NT2/D1 (cell line): ENCODE measurements at regions not wholly inside any gene's neighbourhood (a gene's known extent, or its start where the extent isn't known, plus 50 kb on each side); places are given as distances from the start of the nearest gene placed in this dataset.

ENCODE experiments used
- DNase-seq: peaks from one replicate; pipeline ENCODE4 v3.0.0-alpha.2; 2011; ENCODE audit warnings: low read depth, low spot score
- H3K27me3 ChIP-seq: 2 replicates; pipeline ENCODE4 v1.6.0; 2011; ENCODE audit warnings: mild to moderate bottlenecking; ENCODE audit not compliant: insufficient read length, insufficient read depth
- H3K36me3 ChIP-seq: 2 replicates; pipeline ENCODE4 v1.6.1; 2011; ENCODE audit warnings: mild to moderate bottlenecking, low read length, mixed read lengths; ENCODE audit not compliant: insufficient read depth, insufficient read length
- H3K4me1 ChIP-seq: 2 replicates; pipeline ENCODE4 v1.5.1; 2011; ENCODE audit not compliant: insufficient read depth, insufficient read length
- H3K4me3 ChIP-seq: 2 replicates; pipeline ENCODE4 v1.5.1; 2011; ENCODE audit warnings: low read depth; ENCODE audit not compliant: insufficient read length
- H3K9ac ChIP-seq: 2 replicates; pipeline ENCODE4 v1.6.0; 2011; ENCODE audit warnings: low read depth; ENCODE audit not compliant: insufficient read length
- H3K9me3 ChIP-seq: 2 replicates; pipeline ENCODE4 v1.5.1; 2011; ENCODE audit warnings: mild to moderate bottlenecking, low read length; ENCODE audit not compliant: insufficient read depth
- SUZ12 ChIP-seq: IDR thresholded peaks from 2 replicates; pipeline ENCODE4 v1.6.1; 2011; ENCODE audit not compliant: insufficient read length, insufficient read depth; ENCODE audit errors: extremely low read depth
- YY1 ChIP-seq: IDR thresholded peaks from 2 replicates; pipeline ENCODE4 v1.6.1; 2011; ENCODE audit not compliant: insufficient read length, insufficient read depth
- ZNF274 ChIP-seq: IDR thresholded peaks from 2 replicates; pipeline ENCODE4 v1.6.1; 2011; ENCODE audit warnings: mild to moderate bottlenecking, low read depth, low read length

DNA sequence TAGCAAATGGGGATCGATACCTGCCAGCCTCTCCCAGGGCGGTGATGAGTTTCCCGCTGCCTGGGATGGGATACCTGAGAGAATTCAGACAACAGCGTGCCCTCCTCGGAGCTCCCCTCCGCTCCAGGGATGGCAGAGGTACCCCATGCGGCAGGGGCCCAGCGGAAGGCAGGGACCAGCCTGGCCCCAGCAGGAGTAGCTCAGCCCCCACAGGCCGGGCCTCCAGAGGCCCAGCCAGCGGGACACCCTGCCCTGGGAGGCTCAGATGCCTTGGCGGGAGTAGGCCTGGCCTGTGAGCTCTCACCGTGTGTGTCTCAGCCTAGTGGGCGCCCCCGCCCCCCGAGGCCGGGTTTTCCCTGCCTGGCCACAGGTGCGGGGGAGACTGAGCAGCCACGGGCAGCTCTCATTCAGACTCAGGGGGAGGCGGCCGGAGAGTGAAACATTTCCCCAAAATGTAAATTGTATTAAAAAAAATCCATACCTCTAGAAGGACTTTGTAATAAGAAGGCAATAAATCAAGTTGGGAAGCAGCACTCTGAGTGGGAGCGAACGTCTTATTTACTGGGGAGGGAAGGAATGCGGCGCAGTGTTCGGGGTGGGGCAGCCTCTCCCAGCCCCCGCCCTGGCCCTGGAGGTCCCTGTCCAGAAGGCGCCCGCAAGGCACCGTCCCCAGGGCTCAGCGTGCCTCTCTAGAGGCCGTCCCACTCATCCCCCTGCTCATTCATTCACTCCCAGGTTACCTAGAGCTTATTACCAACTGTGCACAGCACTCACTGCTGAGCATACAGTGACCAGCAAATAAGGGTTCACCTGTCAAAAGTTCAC, 888.0 kb downstream of the BRD1 start:
- no peak for TF ChIP-seq ZNF274
- TF ChIP-seq SUZ12 = no peak
- TF ChIP-seq YY1 = no peak
- no peaks in the 10 kb centered on the region for H3K27me3 ChIP-seq
- peaks cover 5% of the 10 kb centered on the region for H3K9me3 ChIP-seq
- DNase-seq = no peak
- H3K9ac ChIP-seq = no peak overlapping the region
- no peaks in the 10 kb centered on the region for H3K36me3 ChIP-seq
- H3K4me1 ChIP-seq = peaks cover 5% of the 10 kb centered on the region
- no peak overlapping the region for H3K4me3 ChIP-seq

DNA sequence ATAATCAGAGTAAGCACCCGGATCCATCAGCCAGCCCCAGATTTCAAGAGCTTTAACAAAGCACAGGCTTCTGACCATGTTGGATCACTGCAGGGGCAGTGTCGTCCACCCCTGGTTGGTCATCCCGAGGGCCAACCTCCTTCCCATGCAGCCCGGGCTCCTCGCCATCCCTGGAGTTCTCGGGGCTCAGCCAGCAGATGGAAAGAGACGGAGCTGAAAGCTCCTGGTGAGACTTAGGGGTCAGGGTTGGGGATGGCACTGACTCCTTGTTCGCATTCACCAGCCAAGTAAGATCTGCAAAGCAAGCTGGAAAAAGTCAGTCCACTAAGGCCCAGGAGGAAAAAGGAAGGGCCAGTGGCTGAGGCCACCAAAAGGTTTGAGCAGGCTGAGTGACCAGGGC, 888.9 kb downstream of the BRD1 start:
- no peak for TF ChIP-seq ZNF274
- TF ChIP-seq YY1 = no peak
- no peak for TF ChIP-seq SUZ12
- Histone ChIP-seq H3K27me3 (no peaks in the 10 kb centered on the region), H3K36me3 (no peaks in the 10 kb centered on the region), H3K9ac (no peak overlapping the region), H3K9me3 (peaks cover 13% of the 10 kb centered on the region), H3K4me3 (no peak overlapping the region), H3K4me1 (peaks cover 5% of the 10 kb centered on the region)
- no peak for DNase-seq

DNA sequence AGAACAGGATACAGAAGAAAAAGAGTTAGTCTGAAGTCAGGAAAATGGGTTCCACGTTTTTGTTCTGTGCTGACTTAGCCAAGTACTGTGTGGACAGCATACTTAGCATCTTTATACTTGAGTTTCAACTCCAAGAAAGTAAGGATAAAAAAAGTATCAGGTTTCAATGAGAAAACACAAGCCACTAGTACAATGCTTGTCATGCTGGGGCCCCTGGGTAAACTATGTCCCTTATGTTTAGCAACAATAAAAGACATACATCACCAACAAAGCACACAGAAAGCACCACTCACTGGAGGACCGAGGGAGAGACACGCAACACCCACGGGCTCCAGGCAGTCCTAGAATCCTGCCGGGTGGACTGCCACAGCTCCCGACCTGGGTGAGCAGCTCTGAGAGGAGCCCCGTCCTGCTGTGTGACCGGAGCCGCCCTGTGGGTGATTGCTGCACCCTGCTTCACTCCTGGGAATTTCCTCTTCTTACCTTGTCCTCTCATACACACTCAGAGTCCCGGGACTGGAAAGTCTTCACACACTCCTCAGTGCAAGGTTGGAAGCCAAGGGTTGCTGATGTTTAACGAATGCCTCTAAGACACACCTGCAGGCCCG, 890.5 kb downstream of the BRD1 start:
- Histone ChIP-seq H3K4me1 (peaks cover 5% of the 10 kb centered on the region), H3K9me3 (peaks cover 13% of the 10 kb centered on the region), H3K36me3 (no peaks in the 10 kb centered on the region), H3K9ac (no peak overlapping the region), H3K4me3 (no peak overlapping the region), H3K27me3 (no peaks in the 10 kb centered on the region)
- DNase-seq = no peak
- TF ChIP-seq YY1 (no peak), ZNF274 (no peak), SUZ12 (no peak)

DNA sequence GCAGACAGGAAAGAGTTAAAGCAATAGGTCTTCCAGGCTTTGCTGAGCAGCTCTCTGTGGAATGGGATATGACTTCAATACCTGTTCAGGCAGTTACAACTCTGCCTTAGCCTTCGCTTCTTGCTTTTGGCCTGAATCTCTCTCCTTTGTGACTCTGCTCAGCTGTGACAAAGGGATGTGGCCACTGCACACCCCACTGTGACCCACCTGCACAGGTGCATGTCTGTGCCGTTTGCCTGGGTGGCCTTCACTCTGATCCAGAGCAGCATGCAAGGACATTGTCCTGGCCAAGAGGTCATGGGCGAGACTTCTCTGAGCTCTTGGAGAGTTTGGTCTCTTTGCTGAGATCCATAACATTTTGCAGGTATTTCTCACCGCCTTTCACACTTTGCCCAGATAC, 891.3 kb downstream of the BRD1 start:
- H3K9me3 ChIP-seq = peaks cover 13% of the 10 kb centered on the region
- TF ChIP-seq SUZ12 = no peak
- no peak overlapping the region for H3K9ac ChIP-seq
- H3K4me3 ChIP-seq = no peak overlapping the region
- no peak for DNase-seq
- no peaks in the 10 kb centered on the region for H3K27me3 ChIP-seq
- H3K4me1 ChIP-seq = peaks cover 5% of the 10 kb centered on the region
- no peaks in the 10 kb centered on the region for H3K36me3 ChIP-seq

DNA sequence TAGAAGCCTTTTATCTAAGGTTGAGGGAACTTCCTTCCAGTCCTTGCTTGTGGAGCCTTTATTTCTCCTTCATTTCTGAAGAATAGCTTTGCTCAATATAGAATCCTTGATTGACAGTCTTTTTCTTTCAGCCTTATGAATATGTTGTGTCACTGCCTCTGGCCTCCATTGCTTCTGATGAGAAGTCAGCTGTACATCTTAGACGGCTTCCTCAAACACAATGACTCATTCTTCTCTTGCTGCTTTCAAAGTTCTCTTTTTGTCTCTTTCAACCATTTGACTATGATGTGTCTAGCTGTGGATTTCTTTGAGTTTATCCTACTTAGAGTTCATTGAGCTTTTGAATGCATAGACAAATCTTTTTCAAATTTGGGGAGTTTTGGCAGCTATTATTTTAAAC, 893.2 kb downstream of the BRD1 start:
- H3K36me3 ChIP-seq = no peaks in the 10 kb centered on the region
- H3K4me3 ChIP-seq = no peak overlapping the region
- H3K9me3 ChIP-seq = peaks cover 13% of the 10 kb centered on the region
- no peaks in the 10 kb centered on the region for H3K27me3 ChIP-seq
- TF ChIP-seq ZNF274 (no peak), YY1 (no peak), SUZ12 (no peak)
- no peaks in the 10 kb centered on the region for H3K4me1 ChIP-seq
- no peak overlapping the region for H3K9ac ChIP-seq
- no peak for DNase-seq

DNA sequence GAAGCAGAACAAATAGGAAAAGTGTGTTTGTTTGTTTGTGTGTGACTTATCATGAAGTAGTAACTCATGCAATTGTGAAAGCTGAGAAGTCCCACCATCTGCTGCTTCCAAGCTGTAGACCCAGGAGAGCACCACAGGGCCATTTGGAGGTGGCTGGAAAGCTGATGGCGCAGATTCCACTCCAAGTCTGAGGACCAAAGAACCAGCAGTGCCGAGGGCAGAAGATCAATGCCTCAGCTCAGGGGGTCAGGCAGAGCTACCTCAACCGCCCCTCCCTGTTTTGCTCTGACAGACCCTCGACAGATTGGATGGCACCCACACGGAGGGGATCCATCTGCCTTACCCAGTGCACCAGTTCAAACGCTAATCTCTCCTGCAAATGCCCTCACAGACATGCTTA, 896.2 kb downstream of the BRD1 start:
- Histone ChIP-seq H3K4me3 (no peak overlapping the region), H3K4me1 (peaks cover 2% of the 10 kb centered on the region), H3K27me3 (no peaks in the 10 kb centered on the region), H3K9ac (no peak overlapping the region), H3K9me3 (peaks cover 11% of the 10 kb centered on the region), H3K36me3 (no peaks in the 10 kb centered on the region)
- no peak for DNase-seq
- no peak for TF ChIP-seq YY1
- no peak for TF ChIP-seq SUZ12
- TF ChIP-seq ZNF274 = no peak

DNA sequence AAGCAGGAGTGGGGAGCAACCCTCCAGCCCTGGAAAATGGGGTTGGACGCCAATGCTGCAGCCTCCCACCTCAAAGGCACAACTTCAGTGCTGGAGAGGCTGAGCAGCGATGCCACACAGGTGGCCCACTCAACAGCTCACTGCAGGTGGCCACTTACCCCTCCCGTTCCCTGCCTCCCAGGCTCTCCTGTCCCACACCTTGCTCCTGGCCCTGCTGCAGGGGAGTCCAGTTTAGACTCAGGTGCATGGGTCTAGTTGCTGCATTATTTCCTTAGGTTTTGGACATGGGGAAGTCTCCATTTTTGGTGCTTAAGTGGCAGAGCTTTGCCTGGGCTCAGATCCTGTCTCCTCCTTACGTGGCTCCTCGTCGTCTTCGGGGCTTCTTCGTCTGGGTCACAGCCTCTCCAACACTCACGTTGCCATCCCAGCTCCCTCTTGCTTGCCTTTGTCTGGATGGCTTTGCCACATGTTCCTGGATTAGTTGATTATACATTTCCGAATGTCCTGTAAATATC, 898.3 kb downstream of the BRD1 start:
- DNase-seq = no peak
- Histone ChIP-seq H3K9ac (no peak overlapping the region), H3K4me1 (peaks cover 2% of the 10 kb centered on the region), H3K4me3 (no peak overlapping the region), H3K9me3 (peaks cover 5% of the 10 kb centered on the region), H3K36me3 (no peaks in the 10 kb centered on the region), H3K27me3 (no peaks in the 10 kb centered on the region)
- TF ChIP-seq ZNF274 = no peak
- no peak for TF ChIP-seq SUZ12
- no peak for TF ChIP-seq YY1
